DND-41 (cell line): ENCODE measurements at regions not wholly inside any gene's neighbourhood (a gene's known extent, or its start where the extent isn't known, plus 50 kb on each side); places are given as distances from the start of the nearest gene placed in this dataset.

Experiments
- ATAC-seq: fragments of 200-7000 bp; cut with Tn5 transposase; 3 replicates; pipeline ENCODE4 v1.9.1; 2021; ENCODE audit warnings: low read depth; ENCODE audit not compliant: insufficient read depth
- DNase-seq: peaks from one replicate; pipeline ENCODE4 v3.0.0-alpha.2; 2020
- H2AFZ ChIP-seq: 2 replicates; pipeline ENCODE4 v1.6.0; 2012; ENCODE audit warnings: low read depth, low read length
- H3K27ac ChIP-seq: 2 replicates; pipeline ENCODE4 v1.5.1; 2012; ENCODE audit warnings: low read length, inconsistent platforms
- H3K27me3 ChIP-seq: fragments of 200-600 bp; sonication (generic); 2 replicates; pipeline ENCODE4 v1.6.0; 2012; ENCODE audit warnings: low read length, mild to moderate bottlenecking, inconsistent platforms; ENCODE audit not compliant: insufficient read depth, poor library complexity
- H3K36me3 ChIP-seq: 2 replicates; pipeline ENCODE4 v1.5.1; 2012; ENCODE audit warnings: low read length, inconsistent platforms; ENCODE audit not compliant: insufficient read depth
- H3K4me1 ChIP-seq: 2 replicates; pipeline ENCODE4 v1.5.1; 2012; ENCODE audit warnings: mild to moderate bottlenecking, low read length; ENCODE audit not compliant: insufficient read depth
- H3K4me2 ChIP-seq: 2 replicates; pipeline ENCODE4 v1.6.0; 2012; ENCODE audit warnings: mild to moderate bottlenecking, moderate library complexity, low read length, inconsistent platforms; ENCODE audit not compliant: insufficient read depth
- H3K4me3 ChIP-seq, 2 experiments: fragments of 200-600 bp in 1 of 2; shearing (Covaris generic) in 1 of 2; 2 replicates each; pipeline ENCODE4 v1.5.1; 2012 to 2016; ENCODE audit warnings: inconsistent platforms in 2 of 2, low read length in 2 of 2, mild to moderate bottlenecking in 2 of 2, low read depth in 1 of 2, moderate library complexity in 1 of 2
- H3K79me2 ChIP-seq: 2 replicates; pipeline ENCODE4 v1.6.0; 2012; ENCODE audit warnings: low read length, inconsistent platforms; ENCODE audit not compliant: insufficient read depth
- H3K9ac ChIP-seq: 2 replicates; pipeline ENCODE4 v1.6.0; 2012; ENCODE audit warnings: low read depth, mild to moderate bottlenecking, inconsistent platforms, low read length, moderate library complexity
- H3K9me3 ChIP-seq: 2 replicates; pipeline ENCODE4 v1.5.1; 2012; ENCODE audit warnings: low read length, moderate library complexity, mild to moderate bottlenecking, inconsistent platforms; ENCODE audit not compliant: insufficient read depth, severe bottlenecking
- H4K20me1 ChIP-seq: 2 replicates; pipeline ENCODE4 v1.6.0; 2012; ENCODE audit warnings: low read length; ENCODE audit not compliant: insufficient read depth
- CTCF ChIP-seq: IDR thresholded peaks from 2 replicates; pipeline ENCODE4 v1.5.1; 2012; ENCODE audit warnings: borderline replicate concordance, low read length, moderate library complexity, mild to moderate bottlenecking; ENCODE audit not compliant: poor library complexity, severe bottlenecking; ENCODE audit errors: extremely low read depth
- EZH2 ChIP-seq: IDR thresholded peaks from 3 replicates; pipeline ENCODE4 v1.6.1; 2012; ENCODE audit warnings: borderline replicate concordance, low read depth, mild to moderate bottlenecking, moderate library complexity, low read length, inconsistent platforms; ENCODE audit not compliant: severe bottlenecking

DNA sequence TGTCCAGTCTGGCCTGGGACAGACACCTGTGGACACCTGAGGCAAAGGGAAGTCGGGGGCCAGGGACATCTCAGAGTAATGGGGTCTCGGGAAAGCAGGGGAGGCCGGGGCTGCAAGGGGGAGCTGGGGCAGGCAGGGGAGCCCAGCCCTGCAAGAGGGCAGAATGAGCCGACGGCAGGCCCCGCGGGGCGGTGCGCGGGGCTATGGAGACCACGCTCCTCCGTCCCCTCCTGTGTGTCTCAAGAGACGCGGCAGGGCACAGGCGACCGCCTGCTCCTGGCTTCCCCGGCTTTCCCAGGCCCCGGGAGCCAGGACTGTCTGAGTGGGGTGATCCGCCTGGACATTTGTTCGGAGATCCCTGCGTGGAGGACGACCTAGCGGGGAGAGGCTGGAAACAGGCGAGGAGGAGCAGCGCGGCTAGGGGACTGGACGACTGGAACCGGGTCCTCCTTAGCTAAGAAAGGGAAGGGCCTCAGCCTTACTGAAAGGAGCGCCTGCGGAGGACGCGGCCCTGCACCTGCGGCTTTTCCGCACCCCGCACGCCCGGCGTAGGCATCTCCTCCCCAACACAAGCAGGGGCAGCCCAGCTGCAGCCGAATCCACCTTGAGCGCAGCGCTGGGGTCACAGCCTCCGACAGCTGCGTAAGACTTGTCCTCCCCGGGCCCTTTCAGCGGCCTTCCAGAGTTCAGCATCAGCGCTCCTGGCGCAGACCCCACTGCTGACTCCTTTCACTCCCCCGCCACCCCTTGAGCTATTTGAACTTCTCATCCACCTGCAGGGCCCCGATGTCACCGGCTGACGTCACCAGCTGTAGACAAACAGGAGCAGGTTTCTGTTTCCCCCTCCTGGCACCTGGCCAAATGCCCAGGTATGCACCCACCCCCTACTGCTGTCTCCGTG, 176.4 kb downstream of the ZNF248 start:
- no peaks in the 10 kb centered on the region for H3K36me3 ChIP-seq

DNA sequence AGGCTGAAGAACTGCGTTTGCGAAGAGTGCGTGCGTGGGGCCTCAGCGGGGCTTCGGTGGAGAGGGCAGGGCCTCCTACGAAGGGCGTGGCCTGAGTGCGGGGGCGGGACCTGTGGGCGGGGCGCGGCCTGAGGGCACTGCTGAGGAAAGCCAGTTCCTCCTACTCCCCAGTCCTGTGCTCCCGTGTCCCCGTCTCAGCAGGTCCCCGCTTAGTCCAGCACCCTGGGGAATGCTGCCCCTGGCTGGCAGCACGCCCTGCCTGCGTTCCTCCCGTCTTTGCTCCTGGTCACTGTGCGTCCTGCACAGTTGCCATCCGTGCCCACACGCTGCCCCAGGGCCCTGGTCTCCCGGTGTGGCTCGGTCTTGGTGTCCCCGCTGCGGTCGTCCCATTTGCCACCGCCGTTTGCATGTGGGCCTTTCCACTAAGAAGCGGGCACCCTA, 177.1 kb downstream of the ZNF248 start:
- H3K9me3 ChIP-seq: peaks cover 3% of the 10 kb centered on the region

More for the DNA sequence above, 176.4 kb downstream of the ZNF248 start:
- Histone ChIP-seq H3K79me2 (no peaks in the 10 kb centered on the region), H3K4me2 (no peak overlapping the region), H3K4me1 (no peaks in the 10 kb centered on the region), H3K9me3 (peaks cover 3% of the 10 kb centered on the region), H3K9ac (no peak overlapping the region), H3K27me3 (no peaks in the 10 kb centered on the region), H4K20me1 (no peaks in the 10 kb centered on the region), H3K27ac (no peak overlapping the region), H3K4me3 (no peak overlapping the region), H2AFZ (no peak overlapping the region)
- no peak for ATAC-seq
- no peak for DNase-seq
- TF ChIP-seq CTCF (no peak), EZH2 (no peak)

GRCh38 chr10:37679465-37679864, 177.9 kb downstream of the ZNF248 start:
- H3K4me3 ChIP-seq: no peak overlapping the region
- H3K4me1 ChIP-seq: no peaks in the 10 kb centered on the region
- no peaks in the 10 kb centered on the region for H3K79me2 ChIP-seq
- no peak overlapping the region for H2AFZ ChIP-seq
- H3K4me2 ChIP-seq: no peak overlapping the region
- no peak overlapping the region for H3K27ac ChIP-seq
- no peaks in the 10 kb centered on the region for H3K27me3 ChIP-seq
- TF ChIP-seq EZH2: no peak
- TF ChIP-seq CTCF: no peak
- H3K36me3 ChIP-seq: no peaks in the 10 kb centered on the region
- H3K9ac ChIP-seq: no peak overlapping the region
- no peak for ATAC-seq
- no peak for DNase-seq
- no peaks in the 10 kb centered on the region for H4K20me1 ChIP-seq
- H3K9me3 ChIP-seq: peaks cover 3% of the 10 kb centered on the region

More for the DNA sequence above, 177.1 kb downstream of the ZNF248 start:
- no peak overlapping the region for H3K27ac ChIP-seq
- H4K20me1 ChIP-seq: no peaks in the 10 kb centered on the region
- H3K36me3 ChIP-seq: no peaks in the 10 kb centered on the region
- no peaks in the 10 kb centered on the region for H3K79me2 ChIP-seq
- no peak overlapping the region for H3K4me2 ChIP-seq
- H3K27me3 ChIP-seq: no peaks in the 10 kb centered on the region
- H2AFZ ChIP-seq: no peak overlapping the region
- TF ChIP-seq EZH2 (no peak), CTCF (no peak)
- no peak overlapping the region for H3K4me3 ChIP-seq
- H3K4me1 ChIP-seq: no peaks in the 10 kb centered on the region
- no peak overlapping the region for H3K9ac ChIP-seq
- ATAC-seq (no peak), DNase-seq (no peak)
